Frontal cortex (tissue), 3 donors: ENCODE measurements at regions not wholly inside any gene's neighbourhood (a gene's known extent, or its start where the extent isn't known, plus 50 kb on each side); places are given as distances from the start of the nearest gene placed in this dataset.

Experiments used
- DNase-seq, 2 donors: peaks; one replicate each; pipeline ENCODE4 v3.0.0; 2012; ENCODE audit warnings: low spot score in 2 of 2
- FAIRE-seq: peaks from 2 replicates; lab custom pipeline; 2012; peaks lifted over from hg19 to GRCh38; lab: Jason Lieb, UNC
- donor health status: control.
- donor health status: control.
- donor health status: control.

DNA sequence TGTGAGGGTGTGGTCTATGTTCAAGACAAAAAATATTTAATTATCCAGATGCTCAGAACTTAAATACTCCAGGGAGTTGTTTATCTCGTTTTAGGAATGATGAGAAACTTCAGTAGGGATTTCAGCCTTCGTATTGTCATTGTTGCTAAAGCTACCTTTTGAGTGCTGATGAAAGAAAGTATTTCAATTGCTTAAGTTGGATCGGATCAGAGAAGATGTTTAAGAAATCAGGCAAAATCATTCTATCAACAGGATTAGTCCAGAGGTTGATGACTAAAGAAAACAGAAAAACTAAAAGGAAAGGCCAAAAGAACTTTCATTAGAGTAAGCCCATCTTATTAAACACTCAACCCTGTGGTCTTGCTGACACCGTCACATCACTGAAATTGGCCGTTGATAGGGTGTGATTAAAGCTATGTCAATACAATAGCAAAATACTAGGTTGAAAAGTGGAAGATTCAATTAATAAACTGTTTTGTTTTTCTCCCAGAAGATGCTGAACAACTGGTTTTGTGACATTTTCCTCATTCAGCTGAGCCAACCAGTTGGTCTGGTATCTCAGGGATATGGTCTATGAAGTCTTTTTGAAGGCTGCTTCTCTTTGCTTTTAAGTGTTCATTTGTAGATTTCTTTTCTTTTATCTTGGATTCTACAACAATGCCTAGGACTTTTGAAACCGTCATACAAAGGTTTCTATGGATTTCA, 551.7 kb downstream of the SLC4A3 start:
- FAIRE-seq, result no peak
- no peak for DNase-seq

DNA sequence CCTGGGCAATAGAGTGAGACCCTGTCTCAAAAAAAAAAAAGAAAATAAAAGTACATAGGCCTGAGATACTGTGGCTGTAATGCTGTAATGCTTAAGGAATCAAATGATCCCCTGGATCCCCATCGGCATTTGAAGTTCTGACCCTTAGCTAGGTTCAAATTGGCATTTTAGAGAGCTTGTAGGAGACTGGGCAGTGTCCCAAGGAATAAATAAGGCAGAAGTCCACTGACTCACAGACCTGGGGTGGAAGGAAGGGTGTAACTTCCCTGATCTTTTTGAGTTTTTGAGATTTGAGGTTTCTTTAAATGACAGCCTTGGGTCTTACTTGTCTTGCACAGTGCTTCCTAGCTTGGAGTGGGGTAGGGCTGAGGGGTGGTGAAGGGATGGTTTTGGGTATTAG, 553.7 kb downstream of the SLC4A3 start:
- FAIRE-seq (no peak), DNase-seq (no peak)

DNA sequence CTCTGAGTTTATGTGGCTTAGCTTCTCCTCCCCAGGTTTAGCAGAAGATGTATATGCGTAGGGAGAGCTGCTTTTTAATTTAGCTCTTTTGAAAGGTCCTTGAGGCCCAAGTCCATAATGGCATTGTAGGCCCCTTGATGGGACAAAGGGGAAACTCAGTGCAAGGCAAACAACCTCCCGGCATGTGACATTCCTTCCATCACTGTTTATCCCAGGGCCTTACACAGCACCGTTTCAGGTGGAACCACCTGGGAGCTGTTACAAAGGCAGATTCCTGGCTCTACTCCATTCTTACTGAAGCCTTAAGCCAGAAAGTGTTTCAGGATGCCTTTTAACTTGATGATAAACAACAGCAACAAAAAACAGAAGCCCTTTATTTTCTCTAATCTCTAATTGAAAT, 555.4 kb downstream of the SLC4A3 start:
- DNase-seq (no peak), FAIRE-seq (no peak)

DNA sequence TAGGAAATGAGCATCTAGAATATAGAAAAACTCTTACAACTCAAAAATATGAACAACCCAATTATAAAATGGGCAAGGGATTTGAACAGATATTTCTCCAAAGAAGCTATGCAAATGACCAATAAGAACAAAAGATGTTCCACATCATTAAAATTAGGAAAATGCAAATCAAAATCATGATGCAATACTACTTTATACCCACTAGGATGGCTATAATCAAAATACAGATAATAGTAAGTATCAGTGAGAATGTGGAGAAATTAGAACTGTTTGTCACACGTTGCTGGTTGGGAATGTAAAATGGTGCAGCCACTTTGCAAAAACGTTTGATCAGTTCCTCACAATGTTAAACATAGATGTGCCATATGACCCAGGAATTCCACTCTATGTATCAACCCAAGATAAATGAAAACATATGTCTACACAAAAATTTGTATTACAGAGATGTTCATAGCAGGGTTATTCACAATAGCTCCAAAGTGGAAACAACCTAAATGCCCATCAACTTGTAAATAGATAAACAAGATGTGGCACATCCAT, 558.4 kb downstream of the SLC4A3 start:
- DNase-seq, result no peak
- FAIRE-seq, result no peak

DNA sequence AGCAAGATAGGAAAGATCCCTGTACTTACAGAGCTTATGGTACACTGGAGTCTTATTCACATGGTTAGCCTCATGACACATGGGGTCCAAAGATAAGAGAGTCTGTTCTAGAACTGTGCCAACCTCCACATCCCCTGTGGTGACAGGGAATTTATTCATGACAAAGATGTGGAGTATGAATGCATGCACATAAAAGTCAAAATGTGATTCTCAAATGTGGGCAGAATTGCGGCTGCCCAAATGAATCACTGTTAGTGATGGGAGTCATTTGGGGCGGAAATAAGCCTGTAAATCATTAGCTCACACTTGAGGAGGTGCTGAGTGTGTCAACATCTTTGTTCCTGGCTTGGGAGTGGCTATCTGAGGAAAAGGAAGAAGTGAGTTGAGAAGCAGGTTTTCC, 560.6 kb downstream of the SLC4A3 start:
- no peak for DNase-seq
- FAIRE-seq, result no peak

DNA sequence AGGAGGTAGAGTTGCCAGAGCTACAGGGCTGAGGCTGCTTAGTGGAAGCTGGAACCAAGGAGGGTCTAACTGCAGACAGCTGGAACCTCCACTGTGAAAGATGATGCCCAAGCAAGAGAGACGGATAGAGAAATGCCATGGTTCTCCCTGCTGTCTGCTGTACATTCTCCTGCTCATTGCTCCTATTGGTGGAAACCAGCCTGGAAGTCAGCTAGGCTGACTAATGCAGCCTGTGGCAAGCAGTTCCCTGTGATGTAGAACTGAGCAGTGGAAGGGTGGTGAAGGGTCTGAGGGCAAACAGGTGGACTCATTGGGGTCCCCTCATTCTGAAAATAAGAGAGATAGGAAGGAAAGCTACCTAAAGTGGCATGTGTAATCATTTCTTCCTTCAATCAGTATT, 563.6 kb downstream of the SLC4A3 start:
- DNase-seq (no peak), FAIRE-seq (no peak)

DNA sequence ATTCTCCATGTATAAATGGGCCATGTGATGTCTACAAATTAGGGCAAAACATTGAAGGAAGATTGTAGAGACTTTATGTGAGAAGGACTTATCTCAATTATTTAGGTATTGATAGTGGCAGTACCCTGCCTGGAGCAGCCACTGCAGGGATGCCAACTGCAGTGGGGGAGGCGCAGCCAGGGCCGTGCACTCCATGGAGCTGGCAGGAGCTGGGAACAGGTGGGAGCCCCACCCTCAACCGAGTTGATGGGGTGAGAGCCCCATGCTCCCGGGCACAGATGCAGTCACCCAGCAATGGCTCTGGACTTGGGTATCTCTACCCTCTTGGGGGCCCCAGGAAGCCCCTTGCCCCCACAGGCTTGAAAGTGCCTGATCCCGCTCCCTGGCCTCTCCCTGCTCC, 564.3 kb downstream of the SLC4A3 start:
- DNase-seq (no peak), FAIRE-seq (no peak)

DNA sequence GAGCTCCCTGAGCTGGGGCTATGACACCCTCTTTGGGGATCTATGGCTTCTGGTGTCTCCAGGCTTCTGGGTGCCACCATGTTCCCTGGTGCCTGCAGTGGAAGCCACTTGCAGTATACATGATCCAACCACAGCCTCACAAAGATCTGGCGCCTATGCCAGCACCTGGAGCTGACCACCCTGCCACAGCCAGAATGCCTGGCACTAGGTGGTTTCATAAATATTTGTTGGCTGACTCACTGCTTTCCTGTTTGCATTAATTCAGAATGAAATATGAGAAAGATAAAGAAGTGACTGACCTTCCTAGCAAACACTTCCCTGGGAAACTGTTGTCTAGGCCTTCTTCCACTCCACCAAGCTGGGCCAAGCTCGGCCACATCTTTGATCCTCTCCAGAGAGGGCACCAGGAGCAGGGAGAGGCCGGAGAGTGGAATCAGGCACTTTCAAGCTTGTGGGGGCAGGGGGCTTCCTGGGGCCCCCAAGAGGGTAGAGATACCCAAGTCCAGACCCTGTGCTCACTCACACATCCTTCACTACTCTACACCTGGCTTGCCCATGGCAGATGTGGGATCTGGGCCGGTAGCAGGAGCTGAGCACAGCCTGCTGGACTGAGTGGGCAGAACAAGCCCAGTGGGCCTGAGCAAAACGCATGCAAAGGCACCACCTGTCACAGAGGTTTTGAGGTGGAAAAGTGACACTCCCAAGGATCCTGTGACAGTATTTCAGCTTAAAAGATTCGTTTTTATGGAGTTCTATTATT, 565.7 kb downstream of the SLC4A3 start:
- DNase-seq, result no peak
- FAIRE-seq, result no peak

DNA sequence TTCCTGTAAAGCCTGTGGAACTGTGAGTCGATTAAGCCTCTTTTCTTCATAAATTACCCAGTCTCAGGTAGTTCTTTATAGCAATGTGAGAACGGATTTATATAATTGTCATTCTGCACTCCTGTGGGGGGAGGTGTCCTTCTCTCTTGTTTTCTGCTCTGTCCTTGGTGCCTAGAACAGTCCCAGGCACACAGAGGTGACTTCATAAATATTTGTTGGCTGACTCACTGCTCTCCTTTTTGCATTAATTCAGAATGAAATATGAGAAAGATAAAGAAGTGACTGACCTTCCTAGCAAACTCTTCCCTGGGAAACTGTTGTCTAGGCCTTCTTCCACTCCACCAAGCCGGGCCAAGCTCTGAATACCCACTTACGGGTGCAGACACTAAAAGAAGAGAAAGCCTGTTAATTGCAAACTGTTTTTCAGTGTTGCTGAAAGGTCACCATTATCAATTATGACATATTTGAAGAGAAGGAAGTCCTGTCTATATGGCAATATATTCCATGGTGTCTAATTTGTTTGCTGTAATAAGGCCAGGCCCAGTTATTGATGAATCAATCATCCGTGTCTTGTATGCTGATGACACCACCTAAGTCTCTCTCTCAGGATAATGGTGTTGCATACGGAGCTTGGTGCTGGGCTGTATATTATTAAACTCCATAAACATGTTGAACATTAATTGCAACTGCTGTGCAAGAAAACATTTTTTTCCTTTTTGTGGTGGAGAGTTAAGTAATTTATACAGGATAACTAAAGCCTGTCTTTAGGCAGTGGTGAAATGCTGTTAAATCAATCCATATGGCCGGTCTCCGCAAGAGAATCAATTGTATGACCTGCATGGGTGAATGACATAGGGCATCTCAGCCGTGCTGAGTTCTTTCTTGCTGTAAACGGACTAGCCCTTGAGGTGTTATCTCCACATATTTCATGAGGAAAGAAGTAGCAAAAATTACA, 567.5 kb downstream of the SLC4A3 start:
- no peak for DNase-seq
- FAIRE-seq, result no peak

DNA sequence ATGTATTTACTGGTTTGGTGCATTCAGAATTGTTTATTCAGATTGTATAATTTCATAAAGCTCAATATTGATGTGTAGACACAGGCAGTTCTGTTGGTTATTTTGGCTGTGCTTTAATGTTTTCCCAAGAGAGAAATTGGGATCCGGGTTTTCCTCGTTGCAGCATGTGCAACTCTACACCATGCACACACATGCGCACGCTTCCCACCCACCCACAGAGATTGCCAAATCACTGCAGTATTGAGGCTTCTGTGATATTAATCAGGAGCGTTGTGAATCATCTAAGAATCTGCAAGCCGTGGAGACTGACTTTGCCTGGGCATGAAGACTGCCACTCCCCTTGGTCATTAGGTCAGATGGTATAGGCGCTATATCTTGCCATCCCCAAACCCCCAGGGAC, 571.5 kb downstream of the SLC4A3 start:
- DNase-seq (peak in 1 of 2 donors; percentile 5), FAIRE-seq (no peak)

DNA sequence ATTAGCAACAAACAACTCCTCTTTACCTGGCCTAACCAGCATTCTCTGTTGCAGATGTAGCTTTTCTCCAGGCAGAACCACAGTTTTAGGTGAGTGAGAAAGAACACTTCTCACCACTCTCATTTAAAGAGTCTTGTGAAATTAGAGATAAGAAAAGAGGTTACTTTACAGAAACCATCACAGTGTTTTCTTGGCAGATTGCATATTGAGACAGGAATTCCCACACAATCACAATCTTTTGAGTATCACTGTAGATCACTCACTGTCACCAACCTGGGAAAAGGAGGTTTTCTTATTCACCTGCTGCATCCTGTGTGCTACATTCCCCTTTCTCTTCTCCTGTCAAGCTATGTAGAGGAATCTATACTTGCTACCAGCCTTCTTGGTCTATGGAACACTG, 574.6 kb downstream of the SLC4A3 start:
- FAIRE-seq (no peak), DNase-seq (no peak)

DNA sequence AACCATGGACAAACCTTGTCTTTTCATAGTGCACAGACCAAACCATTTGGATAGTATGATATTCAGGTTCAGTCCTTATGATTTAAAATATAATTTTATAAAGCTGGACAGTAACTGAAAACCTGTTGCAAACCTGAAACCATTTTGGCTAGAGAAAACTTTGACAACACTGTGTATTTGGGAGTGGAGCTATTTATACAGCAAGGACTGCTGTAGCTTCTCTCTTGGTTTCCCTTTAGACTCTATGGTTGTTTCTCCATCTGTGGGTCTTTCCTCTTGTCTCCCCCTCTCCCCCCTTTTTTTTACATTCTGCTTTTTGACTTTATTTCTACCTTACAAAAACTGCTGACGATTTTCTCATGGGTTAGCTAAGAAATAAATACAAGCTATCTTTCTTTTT, 581.7 kb downstream of the SLC4A3 start:
- FAIRE-seq (no peak), DNase-seq (no peak)

DNA sequence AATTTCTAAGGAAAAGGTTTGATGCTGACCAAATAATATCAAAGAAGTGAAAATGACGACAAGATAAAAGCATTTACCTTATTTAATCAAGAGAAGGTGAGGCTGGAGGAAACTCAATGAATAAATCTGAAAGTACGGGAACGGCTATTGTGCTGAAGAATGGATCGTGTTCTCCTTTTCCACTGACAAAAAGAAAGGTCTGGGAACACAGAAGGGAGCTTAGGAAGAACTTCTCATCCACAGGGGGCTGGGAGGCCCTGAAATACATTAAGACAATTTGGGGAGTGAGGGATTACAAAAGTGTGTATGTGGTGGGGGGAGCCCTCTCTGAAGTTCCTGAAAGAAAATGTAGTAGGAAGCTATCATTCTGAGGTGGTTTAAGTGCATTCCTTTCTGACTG, 582.3 kb downstream of the SLC4A3 start:
- FAIRE-seq (no peak), DNase-seq (no peak)

DNA sequence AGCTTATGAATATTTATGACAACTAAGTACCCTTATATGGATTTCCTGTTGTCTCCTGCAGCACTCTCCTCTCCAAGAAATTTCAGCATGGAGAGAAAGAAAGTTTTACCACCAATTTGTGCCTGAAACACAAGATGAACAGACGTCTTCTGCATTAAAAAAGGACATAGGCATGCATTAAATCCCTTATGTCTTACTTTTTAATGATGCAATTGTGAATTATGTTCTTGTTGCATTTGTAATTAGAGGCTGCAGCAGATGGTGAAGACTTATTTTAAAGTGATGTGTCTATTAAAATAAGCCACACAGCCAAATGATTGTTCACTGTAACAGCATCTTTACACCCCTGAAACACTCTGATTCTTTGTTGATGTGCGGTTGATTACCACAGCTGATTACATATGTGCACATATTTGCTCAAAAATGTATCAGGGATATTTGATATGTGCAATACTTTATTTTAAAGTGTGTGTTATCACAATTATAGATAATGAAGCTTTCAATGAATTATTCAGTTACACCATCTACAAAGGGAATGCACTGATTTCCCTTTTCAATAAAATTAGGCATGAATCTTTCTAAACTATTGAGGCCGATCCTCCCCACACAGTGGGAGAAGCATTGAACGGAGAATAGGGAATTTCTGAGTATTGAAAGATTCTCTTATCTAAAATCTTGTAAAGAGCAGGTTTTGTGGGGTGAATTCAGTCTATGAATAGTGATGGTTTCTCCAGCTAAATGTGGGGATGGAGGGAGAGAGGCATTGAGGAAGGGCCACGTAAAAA, 585.1 kb downstream of the SLC4A3 start:
- no peak for DNase-seq

DNA sequence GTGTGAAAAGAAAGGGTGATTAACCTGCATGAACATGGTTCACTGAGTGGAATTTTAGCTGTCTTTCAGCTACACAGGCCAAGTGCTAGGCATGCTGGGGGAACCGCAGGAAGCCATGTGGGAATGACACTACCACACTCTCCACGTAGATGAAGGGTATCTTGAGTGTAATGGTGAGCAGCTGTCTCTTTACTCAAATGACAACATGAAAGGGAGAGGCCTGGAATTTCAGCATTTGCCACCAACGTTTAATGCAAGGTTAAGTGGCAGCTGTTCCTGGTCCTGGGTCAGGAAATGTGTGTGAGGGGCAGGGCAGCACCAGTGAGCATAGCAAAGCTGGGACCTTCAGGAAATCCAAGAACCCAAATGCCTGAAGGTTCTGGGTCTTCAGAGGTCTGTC, 588.4 kb downstream of the SLC4A3 start:
- no peak for DNase-seq
- no peak for FAIRE-seq

More for the DNA sequence above, 585.1 kb downstream of the SLC4A3 start:
- no peak for FAIRE-seq

DNA sequence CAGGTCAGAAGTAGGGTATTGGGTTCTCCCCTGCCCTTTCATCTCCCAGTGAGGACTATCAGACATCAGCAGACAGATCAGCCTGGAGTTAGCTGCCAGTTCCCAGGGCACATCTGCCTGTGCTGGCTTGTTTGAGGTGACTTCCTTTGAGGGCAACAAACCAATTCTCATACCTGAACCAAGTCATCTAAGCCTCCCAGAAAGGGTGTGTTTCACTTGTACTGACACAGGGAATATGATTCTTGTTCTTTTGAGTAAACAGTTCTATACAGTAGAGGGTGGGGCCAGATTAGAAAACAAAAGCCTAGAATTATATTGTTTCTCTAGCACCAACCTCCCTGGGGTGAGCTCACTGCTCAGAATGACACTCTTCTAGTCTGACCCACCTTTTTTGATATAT, 591.9 kb downstream of the SLC4A3 start:
- DNase-seq (no peak), FAIRE-seq (no peak)

DNA sequence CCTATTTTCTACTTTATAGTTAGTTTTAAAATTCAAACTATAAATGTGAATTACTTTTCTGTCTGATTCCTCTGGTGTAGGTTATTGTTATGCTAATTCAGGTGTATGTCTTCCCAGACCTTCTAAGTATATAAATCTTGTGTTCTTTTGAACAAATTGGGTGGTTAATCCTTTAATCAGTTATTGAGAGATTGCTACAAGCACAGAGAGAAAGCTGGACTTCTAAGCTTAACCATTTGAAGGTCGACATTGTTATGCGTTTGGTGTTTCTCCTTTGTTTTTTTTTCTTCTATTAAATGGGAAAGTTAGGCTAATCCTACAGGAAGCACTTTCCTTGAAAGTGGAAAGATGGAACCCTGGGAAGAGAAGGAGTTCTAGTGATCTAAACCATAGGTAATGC, 592.6 kb downstream of the SLC4A3 start:
- DNase-seq (no peak), FAIRE-seq (no peak)

DNA sequence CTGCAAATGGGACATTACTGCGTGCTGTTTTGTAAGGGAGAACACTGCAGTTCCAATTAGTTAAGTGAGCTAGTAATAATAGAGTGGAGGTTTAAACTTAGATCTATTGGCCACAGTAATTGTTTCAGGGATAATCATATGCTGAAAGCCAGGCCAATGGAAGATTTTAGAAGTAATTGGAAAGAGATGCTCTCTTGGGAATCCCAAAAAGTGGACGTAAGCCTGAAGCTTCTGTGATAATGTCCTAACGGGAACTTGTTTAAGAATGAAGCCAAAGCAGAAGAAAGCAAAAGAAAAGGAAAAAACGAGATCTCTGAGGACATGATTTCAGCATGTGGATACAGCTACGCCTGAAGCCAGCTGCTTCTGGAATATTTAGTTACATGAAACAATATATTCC, 594.6 kb downstream of the SLC4A3 start:
- FAIRE-seq, result no peak
- DNase-seq, result no peak

DNA sequence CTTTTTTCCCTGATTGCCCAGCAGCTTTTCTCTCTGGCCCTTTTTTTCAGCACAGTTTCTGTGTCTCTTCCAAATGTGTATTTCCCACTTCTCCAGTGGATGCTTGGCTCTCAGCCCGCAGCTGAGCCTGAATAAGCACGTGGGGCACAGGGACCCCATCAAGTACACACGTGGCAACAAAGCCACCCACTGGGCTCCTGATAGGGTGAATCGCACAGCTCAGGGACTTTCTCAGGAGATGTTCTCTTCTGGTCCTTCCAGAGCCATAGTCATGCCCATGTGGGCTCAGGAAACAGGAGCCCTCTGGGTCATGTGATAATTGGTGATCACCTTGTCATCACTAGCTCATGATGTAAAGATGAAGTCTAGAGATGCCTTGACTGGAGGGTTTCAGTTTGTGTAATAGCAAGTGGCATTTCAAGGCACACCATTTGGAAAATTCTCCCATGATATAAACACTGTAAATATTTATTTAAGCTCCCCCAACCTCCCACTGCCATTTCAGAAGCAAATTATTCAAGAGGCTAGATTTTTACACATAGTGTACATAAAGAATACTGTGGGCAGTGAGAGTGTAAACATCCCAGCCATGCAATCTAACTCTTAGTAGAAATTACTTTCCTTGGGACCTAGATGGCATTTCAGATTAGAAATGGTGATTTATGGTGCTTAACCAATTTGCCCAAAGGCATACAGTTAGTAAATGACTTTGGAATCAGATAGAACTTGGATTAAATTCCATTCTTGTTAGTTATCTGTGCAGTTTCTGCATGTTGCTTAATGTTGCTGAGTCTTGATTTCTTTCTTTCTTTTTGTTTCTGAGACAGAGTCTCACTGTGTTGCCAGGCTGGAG, 597.5 kb downstream of the SLC4A3 start:
- DNase-seq (no peak), FAIRE-seq (no peak)
